ENCODE measurements at regions not wholly inside any gene's neighbourhood (a gene's known extent, or its start where the extent isn't known, plus 50 kb on each side); places are given as distances from the start of the nearest gene placed in this dataset.

DNA sequence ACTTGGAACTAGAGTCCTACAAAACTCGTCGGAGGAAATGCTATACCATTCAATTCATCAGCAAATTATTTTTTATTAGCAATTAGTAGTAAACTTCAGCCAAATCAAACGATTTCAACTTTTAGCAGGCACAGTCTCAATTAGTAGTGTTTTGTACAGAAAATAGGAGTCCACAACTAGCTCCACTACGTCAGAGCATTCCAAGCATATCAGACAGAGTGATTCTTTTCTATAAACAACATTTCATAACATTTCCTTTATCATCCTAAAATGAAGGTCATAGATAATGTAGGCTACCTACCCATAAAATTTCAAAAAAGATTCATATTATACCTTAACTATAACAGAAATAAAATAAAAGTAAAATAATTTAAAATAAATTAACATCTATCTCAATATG, 169.9 kb downstream of the KIF18A start:
- Histone ChIP-seq H3K9me3 (peaks cover 0 to 6% of the 10 kb centered on the region in 2 donors), H3K27me3 (no peaks in the 10 kb centered on the region), H3K36me3 (no peaks in the 10 kb centered on the region), H3K4me1 (no peaks in the 10 kb centered on the region), H3K27ac (no peak overlapping the region), H3K4me3 (no peak overlapping the region)
- ATAC-seq (no peak), DNase-seq (no peak)
- TF ChIP-seq, protein P1, sequence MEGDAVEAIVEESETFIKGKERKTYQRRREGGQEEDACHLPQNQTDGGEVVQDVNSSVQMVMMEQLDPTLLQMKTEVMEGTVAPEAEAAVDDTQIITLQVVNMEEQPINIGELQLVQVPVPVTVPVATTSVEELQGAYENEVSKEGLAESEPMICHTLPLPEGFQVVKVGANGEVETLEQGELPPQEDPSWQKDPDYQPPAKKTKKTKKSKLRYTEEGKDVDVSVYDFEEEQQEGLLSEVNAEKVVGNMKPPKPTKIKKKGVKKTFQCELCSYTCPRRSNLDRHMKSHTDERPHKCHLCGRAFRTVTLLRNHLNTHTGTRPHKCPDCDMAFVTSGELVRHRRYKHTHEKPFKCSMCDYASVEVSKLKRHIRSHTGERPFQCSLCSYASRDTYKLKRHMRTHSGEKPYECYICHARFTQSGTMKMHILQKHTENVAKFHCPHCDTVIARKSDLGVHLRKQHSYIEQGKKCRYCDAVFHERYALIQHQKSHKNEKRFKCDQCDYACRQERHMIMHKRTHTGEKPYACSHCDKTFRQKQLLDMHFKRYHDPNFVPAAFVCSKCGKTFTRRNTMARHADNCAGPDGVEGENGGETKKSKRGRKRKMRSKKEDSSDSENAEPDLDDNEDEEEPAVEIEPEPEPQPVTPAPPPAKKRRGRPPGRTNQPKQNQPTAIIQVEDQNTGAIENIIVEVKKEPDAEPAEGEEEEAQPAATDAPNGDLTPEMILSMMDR (IDR thresholded peaks at IDR 0.05) = no peak
- intact Hi-C loops (cut with DNase I) = no loop called here

- Histone ChIP-seq H3K27ac (no peak overlapping the region), H3K4me1 (no peaks in the 10 kb centered on the region), H3K4me3 (no peak overlapping the region), H3K9me3 (peaks cover 0 to 6% of the 10 kb centered on the region in 2 donors), H3K36me3 (no peaks in the 10 kb centered on the region), H3K27me3 (no peaks in the 10 kb centered on the region)
- TF ChIP-seq, protein P1 (IDR thresholded peaks at IDR 0.05) = no peak
- intact Hi-C loops (cut with DNase I) = no loop called here
- ATAC-seq = no peak
- DNase-seq = no peak
Observed at GRCh38 chr11:27934830-27935145, 173.2 kb downstream of the KIF18A start.

GRCh38 chr11:27933992-27934829, 173.7 kb downstream of the KIF18A start:
- no peaks in the 10 kb centered on the region for H3K4me1 ChIP-seq
- H3K36me3 ChIP-seq = no peaks in the 10 kb centered on the region
- H3K27ac ChIP-seq = no peak overlapping the region
- no peak overlapping the region for H3K4me3 ChIP-seq
- H3K9me3 ChIP-seq = peaks cover 0 to 5% of the 10 kb centered on the region in 2 donors
- DNase-seq (no peak), ATAC-seq (no peak)
- H3K27me3 ChIP-seq = no peaks in the 10 kb centered on the region
- intact Hi-C loops (cut with DNase I) = no loop called here
- TF ChIP-seq, protein P1 (IDR thresholded peaks at IDR 0.05) = no peak

GRCh38 chr11:27931770-27932169, 176.2 kb downstream of the KIF18A start:
- no peak overlapping the region for H3K4me3 ChIP-seq
- no peak for DNase-seq
- H3K4me1 ChIP-seq = no peaks in the 10 kb centered on the region
- TF ChIP-seq, protein P1 (IDR thresholded peaks at IDR 0.05) = no peak
- H3K36me3 ChIP-seq = no peaks in the 10 kb centered on the region
- intact Hi-C loops (cut with DNase I) = no loop called here
- no peak for ATAC-seq
- no peaks in the 10 kb centered on the region for H3K27me3 ChIP-seq
- no peaks in the 10 kb centered on the region for H3K9me3 ChIP-seq
- no peak overlapping the region for H3K27ac ChIP-seq

DNA sequence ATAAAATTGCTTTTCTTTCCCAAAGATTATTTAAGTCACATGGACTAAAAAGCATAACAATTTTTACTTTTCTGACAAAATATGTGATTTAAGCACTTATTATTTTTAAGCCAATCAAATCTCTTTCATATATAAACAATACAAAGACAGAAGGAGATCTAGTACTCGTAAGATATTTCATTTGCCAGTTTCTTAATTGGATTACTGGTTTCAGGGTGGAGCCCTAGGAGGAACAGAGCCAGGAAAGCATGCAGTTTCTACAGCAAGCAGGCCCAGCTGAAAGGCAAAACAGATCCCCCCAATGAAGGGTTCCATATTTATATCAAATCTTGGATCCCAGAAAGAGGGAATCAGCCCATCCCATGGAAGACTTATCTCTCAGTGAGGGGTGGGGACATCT, 177.0 kb downstream of the KIF18A start:
- Histone ChIP-seq H3K27ac (no peak overlapping the region), H3K4me3 (no peak overlapping the region), H3K27me3 (no peaks in the 10 kb centered on the region), H3K4me1 (no peaks in the 10 kb centered on the region), H3K9me3 (no peaks in the 10 kb centered on the region), H3K36me3 (no peaks in the 10 kb centered on the region)
- intact Hi-C loops (cut with DNase I) = no loop called here
- ATAC-seq (no peak), DNase-seq (no peak)
- TF ChIP-seq, protein P1 (IDR thresholded peaks at IDR 0.05) = no peak

Measured in left lung (tissue), 4 donors.